Uterus (tissue), 2 donors: ENCODE measurements at regions not wholly inside any gene's neighbourhood (a gene's known extent, or its start where the extent isn't known, plus 50 kb on each side); places are given as distances from the start of the nearest gene placed in this dataset.

Source experiments
- POLR2A ChIP-seq, 2 donors: fragments of 450-650 bp; IDR thresholded peaks; one replicate each; pipeline ENCODE4 v1.6.1; 2016; ENCODE audit warnings: antibody characterized with exemption in 2 of 2, mild to moderate bottlenecking in 1 of 2, moderate library complexity in 1 of 2
- TF ChIP-seq, protein P1 (sequence below), 4 experiments: fragments of 200-600 bp in 2 of 4; fragments of 450-650 bp in 2 of 4; sonication (generic) in 2 of 4; IDR thresholded peaks; one replicate each; pipeline ENCODE4 v1.5.1; 2016 to 2019; ENCODE audit warnings: antibody characterized with exemption in 4 of 4, mild to moderate bottlenecking in 2 of 4, moderate library complexity in 1 of 4

DNA sequence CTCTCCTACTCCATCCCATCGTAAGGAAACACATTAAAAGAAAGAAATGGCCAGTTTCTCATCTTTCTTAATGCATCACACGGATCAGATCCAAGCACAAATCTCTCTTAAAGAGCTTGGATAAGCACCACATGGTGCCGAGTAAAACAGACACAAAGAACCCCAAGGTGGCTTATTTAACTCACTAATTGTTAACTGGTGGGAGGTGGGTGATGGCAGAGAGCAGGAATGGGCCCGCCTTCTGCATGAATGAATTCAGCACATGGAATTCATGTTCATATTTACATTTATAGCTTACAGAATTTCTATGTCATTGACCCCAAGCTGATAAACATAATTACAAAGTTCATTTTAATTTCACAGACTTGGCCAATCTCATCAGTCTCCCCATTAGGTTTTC, 89.9 kb downstream of the MZT1 start:
- TF ChIP-seq, protein P1, sequence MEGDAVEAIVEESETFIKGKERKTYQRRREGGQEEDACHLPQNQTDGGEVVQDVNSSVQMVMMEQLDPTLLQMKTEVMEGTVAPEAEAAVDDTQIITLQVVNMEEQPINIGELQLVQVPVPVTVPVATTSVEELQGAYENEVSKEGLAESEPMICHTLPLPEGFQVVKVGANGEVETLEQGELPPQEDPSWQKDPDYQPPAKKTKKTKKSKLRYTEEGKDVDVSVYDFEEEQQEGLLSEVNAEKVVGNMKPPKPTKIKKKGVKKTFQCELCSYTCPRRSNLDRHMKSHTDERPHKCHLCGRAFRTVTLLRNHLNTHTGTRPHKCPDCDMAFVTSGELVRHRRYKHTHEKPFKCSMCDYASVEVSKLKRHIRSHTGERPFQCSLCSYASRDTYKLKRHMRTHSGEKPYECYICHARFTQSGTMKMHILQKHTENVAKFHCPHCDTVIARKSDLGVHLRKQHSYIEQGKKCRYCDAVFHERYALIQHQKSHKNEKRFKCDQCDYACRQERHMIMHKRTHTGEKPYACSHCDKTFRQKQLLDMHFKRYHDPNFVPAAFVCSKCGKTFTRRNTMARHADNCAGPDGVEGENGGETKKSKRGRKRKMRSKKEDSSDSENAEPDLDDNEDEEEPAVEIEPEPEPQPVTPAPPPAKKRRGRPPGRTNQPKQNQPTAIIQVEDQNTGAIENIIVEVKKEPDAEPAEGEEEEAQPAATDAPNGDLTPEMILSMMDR (IDR thresholded peaks at IDR 0.05), result no peak
- TF ChIP-seq POLR2A (IDR thresholded peaks at IDR 0.05), result no peak
